ENCODE measurements at regions not wholly inside any gene's neighbourhood (a gene's known extent, or its start where the extent isn't known, plus 50 kb on each side); places are given as distances from the start of the nearest gene placed in this dataset.

DNA sequence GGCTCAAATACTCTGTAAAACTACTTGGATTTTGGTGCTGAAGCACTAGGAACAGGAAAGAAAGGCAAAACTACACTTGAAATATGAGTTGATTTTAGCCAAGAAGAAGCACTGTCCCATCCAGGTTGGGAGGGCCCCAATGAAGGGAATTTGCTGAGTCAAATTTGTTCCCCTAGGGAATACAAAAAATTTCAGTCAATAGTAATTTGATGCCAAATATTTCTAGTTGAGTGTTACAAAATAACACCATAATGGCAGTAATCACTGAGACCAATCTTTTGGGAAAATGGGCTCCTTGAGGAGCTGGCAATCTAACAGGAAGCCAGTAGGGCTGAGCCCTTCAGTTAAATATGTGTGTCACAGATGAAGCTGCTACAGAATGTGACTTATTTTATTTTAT lies 896.9 kb downstream of the DIPK2A start:
- DNase-seq (ENCODE audit: extremely low spot score) = no peak
- CTCF ChIA-PET = interaction anchor here (1.4 kb wide), 1 partner anchor 19 kb away, joined by 4 read pairs; no protein-coding TSS in a partner anchor
- no peak for TF ChIP-seq CTCF (IDR thresholded peaks at IDR 0.05; ENCODE audit: control extremely low read depth, extremely low read depth, low read depth, missing control alignments)

GRCh38 chr3:144873066-144873465 lies 901.4 kb downstream of the DIPK2A start:
- CTCF ChIA-PET = no interaction called here
- DNase-seq (ENCODE audit: extremely low spot score) = no peak
- POLR2A ChIA-PET = no interaction called here
- TF ChIP-seq CTCF (IDR thresholded peaks at IDR 0.05; ENCODE audit: control extremely low read depth, extremely low read depth, low read depth, missing control alignments) = no peak

More for the DNA sequence above, 896.9 kb downstream of the DIPK2A start:
- POLR2A ChIA-PET = no interaction called here

DNA sequence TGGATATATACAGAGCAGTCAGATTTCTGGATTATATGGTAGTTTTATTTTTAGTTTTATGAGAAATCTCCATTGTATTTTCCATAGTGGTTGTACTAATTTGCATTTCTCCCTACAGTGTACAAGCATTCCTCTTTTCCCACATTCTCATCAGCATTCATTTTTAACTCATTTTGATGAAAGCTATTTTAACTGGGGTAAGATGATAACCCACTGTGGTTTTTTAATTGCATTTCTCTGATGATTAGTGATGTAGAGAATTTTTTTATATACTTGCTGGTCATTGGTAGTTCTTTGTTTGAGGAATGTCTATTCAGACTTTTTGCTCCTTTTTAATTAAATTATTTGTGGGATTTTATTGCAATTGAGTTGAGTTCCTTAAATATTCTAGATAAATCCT lies 903.6 kb downstream of the DIPK2A start:
- no peak for TF ChIP-seq CTCF (IDR thresholded peaks at IDR 0.05; ENCODE audit: control extremely low read depth, extremely low read depth, low read depth, missing control alignments)
- DNase-seq (ENCODE audit: extremely low spot score) = no peak
- ChIA-PET CTCF (no interaction called here), POLR2A (no interaction called here)

- CTCF ChIA-PET = no interaction called here
- no peak for DNase-seq (ENCODE audit: extremely low spot score)
Measured at GRCh38 chr3:144877356-144877755, 905.7 kb downstream of the DIPK2A start.

DNA sequence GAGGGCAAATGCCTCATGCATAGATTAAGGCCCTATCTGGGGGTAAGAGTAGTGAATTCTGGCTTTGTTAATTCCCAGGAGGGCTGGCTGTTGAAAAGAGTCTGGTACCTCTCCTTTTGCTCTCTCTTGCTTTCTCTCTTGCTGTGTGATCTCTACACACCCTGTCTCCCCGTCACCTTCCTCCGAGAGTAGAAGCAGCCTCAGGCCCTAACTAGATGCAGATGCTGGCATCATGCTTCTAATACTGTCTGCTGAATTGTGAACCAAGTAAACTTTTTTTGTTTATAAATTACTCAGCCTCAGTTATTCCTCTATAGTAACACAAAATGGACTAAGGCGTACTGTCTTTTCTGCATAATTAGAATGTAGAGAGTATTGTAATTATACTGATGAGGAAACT lies 908.1 kb downstream of the DIPK2A start:
- ChIA-PET CTCF (no interaction called here), POLR2A (no interaction called here)
- DNase-seq (ENCODE audit: extremely low spot score) = no peak
- TF ChIP-seq CTCF (IDR thresholded peaks at IDR 0.05; ENCODE audit: control extremely low read depth, extremely low read depth, low read depth, missing control alignments) = no peak

More at GRCh38 chr3:144877356-144877755, 905.7 kb downstream of the DIPK2A start:
- no peak for TF ChIP-seq CTCF (IDR thresholded peaks at IDR 0.05; ENCODE audit: control extremely low read depth, extremely low read depth, low read depth, missing control alignments)
- POLR2A ChIA-PET = no interaction called here

DNA sequence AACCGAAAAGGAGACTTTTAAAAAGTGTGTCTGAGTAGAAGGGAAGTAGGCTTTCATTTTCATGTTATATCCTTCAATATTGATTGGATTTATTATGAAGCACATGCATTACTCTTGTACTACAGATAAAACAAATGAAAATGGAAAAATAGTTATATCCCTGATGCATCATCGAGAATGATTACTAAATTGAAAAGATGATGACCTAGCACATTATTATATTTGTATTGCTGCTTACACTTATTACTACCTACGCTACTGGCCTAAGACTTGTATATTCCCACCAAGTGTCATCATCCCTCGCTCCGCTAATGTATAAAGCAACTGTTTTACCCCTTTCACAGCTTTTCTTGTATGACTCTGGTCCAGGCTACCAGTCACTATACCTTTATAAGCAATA lies 922.4 kb downstream of the DIPK2A start:
- no peak for TF ChIP-seq CTCF (IDR thresholded peaks at IDR 0.05; ENCODE audit: control extremely low read depth, extremely low read depth, low read depth, missing control alignments)
- no peak for DNase-seq (ENCODE audit: extremely low spot score)
- ChIA-PET POLR2A (no interaction called here), CTCF (interaction anchor here (0.7 kb wide), 1 partner anchor 45 kb away, joined by 3 read pairs; no protein-coding TSS in a partner anchor)

GRCh38 chr3:144894576-144894975 lies 923.0 kb downstream of the DIPK2A start:
- POLR2A ChIA-PET = no interaction called here
- no peak for TF ChIP-seq CTCF (IDR thresholded peaks at IDR 0.05; ENCODE audit: control extremely low read depth, extremely low read depth, low read depth, missing control alignments)
- CTCF ChIA-PET = no interaction called here
- no peak for DNase-seq (ENCODE audit: extremely low spot score)

Measured in GM10248 (cell line).